ENCODE measurements at regions not wholly inside any gene's neighbourhood (a gene's known extent, or its start where the extent isn't known, plus 50 kb on each side); places are given as distances from the start of the nearest gene placed in this dataset.

- Histone ChIP-seq H3K4me3 (no peak overlapping the region), H3K27ac (peak overlapping the region in 1 of 4 donors; percentile 8), H3K4me1 (peaks cover 0 to 23% (median 17%) of the 10 kb centered on the region in 4 donors), H3K9me3 (no peaks in the 10 kb centered on the region), H3K27me3 (no peaks in the 10 kb centered on the region), H3K36me3 (no peaks in the 10 kb centered on the region)
- intact Hi-C loops (cut with DNase I): no loop called here
- 80 to 83% methylated on average over 4 of the region's 4 CpGs for WGBS, 2 donors
- TF ChIP-seq POLR2A (IDR thresholded peaks at IDR 0.05) (no peak), POLR2AphosphoS5 (IDR thresholded peaks at IDR 0.05) (no peak), CTCF (IDR thresholded peaks at IDR 0.05) (no peak), EP300 (IDR thresholded peaks at IDR 0.05) (no peak)
- DNase-seq: no peak
Measured at GRCh38 chr1:244173240-244173639, 122.2 kb downstream of the ZBTB18 start.

DNA sequence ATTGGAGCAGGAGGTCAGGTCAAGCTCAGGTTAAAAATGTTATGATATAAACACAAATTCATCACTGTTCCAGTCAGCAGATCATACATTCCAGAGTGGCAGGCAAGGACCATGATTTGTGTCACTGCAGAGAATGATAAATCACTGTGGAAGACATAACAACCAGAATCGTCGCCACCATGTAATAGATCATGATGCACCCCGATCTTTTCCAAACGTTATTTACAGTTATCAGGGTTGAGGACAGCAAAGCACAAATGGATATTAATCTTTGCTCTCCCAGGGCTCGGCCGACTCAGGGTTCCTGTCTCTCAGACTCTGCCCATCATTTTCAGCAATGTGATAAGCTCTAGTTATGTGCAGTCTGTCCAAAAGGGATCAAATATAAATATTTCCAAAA, 122.7 kb downstream of the ZBTB18 start:
- intact Hi-C loops (cut with DNase I): no loop called here
- no peak for TF ChIP-seq CTCF (IDR thresholded peaks at IDR 0.05)
- TF ChIP-seq POLR2AphosphoS5 (IDR thresholded peaks at IDR 0.05): no peak
- no peak for TF ChIP-seq EP300 (IDR thresholded peaks at IDR 0.05)
- no peak for TF ChIP-seq POLR2A (IDR thresholded peaks at IDR 0.05)
- DNase-seq: no peak
- Histone ChIP-seq H3K27me3 (no peaks in the 10 kb centered on the region), H3K36me3 (no peaks in the 10 kb centered on the region), H3K9me3 (no peaks in the 10 kb centered on the region), H3K4me1 (peaks cover 0 to 23% (median 17%) of the 10 kb centered on the region in 4 donors), H3K4me3 (no peak overlapping the region), H3K27ac (peak overlapping the region in 1 of 4 donors; percentile 8)
- WGBS, 2 donors: 70 to 78% methylated on average over 6 of the region's 6 CpGs

- intact Hi-C loops (cut with DNase I): no loop called here
- Histone ChIP-seq H3K36me3 (no peaks in the 10 kb centered on the region), H3K27ac (no peak overlapping the region), H3K4me3 (no peak overlapping the region), H3K27me3 (no peaks in the 10 kb centered on the region), H3K9me3 (no peaks in the 10 kb centered on the region), H3K4me1 (peaks cover 0 to 23% (median 17%) of the 10 kb centered on the region in 4 donors)
- TF ChIP-seq POLR2AphosphoS5 (IDR thresholded peaks at IDR 0.05) (no peak), POLR2A (IDR thresholded peaks at IDR 0.05) (no peak), EP300 (IDR thresholded peaks at IDR 0.05) (no peak), CTCF (IDR thresholded peaks at IDR 0.05) (no peak)
- DNase-seq: no peak
- 51 to 78% methylated on average over 3 of the region's 3 CpGs for WGBS, 2 donors
Measured at GRCh38 chr1:244174922-244175521, 123.9 kb downstream of the ZBTB18 start.

GRCh38 chr1:244176201-244176600, 125.1 kb downstream of the ZBTB18 start:
- no peak for DNase-seq
- intact Hi-C loops (cut with DNase I): no loop called here
- TF ChIP-seq CTCF (IDR thresholded peaks at IDR 0.05) (no peak), POLR2AphosphoS5 (IDR thresholded peaks at IDR 0.05) (no peak), POLR2A (IDR thresholded peaks at IDR 0.05) (no peak), EP300 (IDR thresholded peaks at IDR 0.05) (no peak)
- Histone ChIP-seq H3K36me3 (no peaks in the 10 kb centered on the region), H3K27me3 (no peaks in the 10 kb centered on the region), H3K4me1 (peaks cover 0 to 23% (median 17%) of the 10 kb centered on the region in 4 donors), H3K4me3 (no peak overlapping the region), H3K27ac (no peak overlapping the region), H3K9me3 (no peaks in the 10 kb centered on the region)
- WGBS, 2 donors: 22 to 68% methylated on average over 3 of the region's 3 CpGs

DNA sequence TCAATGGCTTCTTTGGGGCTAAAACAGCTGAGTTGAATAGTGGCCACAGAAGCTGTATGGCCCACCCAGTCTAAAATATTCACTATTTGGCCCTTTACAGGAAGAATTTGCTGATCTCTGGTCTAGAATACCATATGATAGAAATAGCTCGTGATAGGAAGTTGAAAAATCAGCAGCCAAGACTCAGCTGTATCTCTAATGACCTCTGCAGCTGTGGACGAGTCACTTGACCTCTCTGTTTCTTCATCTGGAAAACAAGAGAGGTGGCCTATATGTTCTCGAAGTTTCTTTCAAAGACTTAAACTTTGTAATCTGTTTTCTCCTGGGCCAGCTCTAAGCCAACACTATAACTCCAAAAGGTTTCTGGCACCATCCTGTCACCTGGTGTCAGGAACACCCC, 129.2 kb downstream of the ZBTB18 start:
- Histone ChIP-seq H3K9me3 (no peaks in the 10 kb centered on the region), H3K27ac (no peak overlapping the region), H3K4me1 (no peaks in the 10 kb centered on the region), H3K27me3 (no peaks in the 10 kb centered on the region), H3K36me3 (no peaks in the 10 kb centered on the region), H3K4me3 (no peak overlapping the region)
- intact Hi-C loops (cut with DNase I): no loop called here
- 86 to 89% methylated on average over 3 of the region's 3 CpGs for WGBS, 2 donors
- DNase-seq: no peak
- no peak for TF ChIP-seq POLR2AphosphoS5 (IDR thresholded peaks at IDR 0.05)
- no peak for TF ChIP-seq EP300 (IDR thresholded peaks at IDR 0.05)
- TF ChIP-seq CTCF (IDR thresholded peaks at IDR 0.05): no peak
- no peak for TF ChIP-seq POLR2A (IDR thresholded peaks at IDR 0.05)
